HG02884 (cell line): ENCODE measurements at regions not wholly inside any gene's neighbourhood (a gene's known extent, or its start where the extent isn't known, plus 50 kb on each side); places are given as distances from the start of the nearest gene placed in this dataset.

Experiments used
- ATAC-seq: cut with Tn5 transposase; IDR thresholded peaks from one replicate; pipeline ENCODE4 v1.9.1; 2021; ENCODE audit warnings: mild to moderate bottlenecking, moderate library complexity; ENCODE audit not compliant: unreplicated experiment

DNA sequence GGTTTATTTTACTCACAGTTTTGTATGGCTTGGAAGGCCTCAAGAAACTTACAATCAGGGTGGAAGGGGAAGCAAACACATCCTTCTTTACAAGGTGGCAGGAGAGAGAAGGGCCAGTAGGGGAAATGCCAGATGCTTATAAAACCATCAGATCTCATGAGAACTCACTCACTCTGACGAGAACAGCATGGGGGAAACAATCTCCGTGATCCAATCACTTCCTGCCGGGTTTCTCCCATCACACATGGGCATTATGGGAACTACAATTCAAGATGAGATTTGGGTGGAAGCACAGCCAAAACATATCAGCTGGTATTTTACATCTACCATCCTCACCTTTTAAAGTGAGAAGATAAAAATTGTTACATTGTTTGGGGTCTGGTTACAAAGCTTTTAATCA lies 427.9 kb upstream of the CDH7 start:
- ATAC-seq = no peak

DNA sequence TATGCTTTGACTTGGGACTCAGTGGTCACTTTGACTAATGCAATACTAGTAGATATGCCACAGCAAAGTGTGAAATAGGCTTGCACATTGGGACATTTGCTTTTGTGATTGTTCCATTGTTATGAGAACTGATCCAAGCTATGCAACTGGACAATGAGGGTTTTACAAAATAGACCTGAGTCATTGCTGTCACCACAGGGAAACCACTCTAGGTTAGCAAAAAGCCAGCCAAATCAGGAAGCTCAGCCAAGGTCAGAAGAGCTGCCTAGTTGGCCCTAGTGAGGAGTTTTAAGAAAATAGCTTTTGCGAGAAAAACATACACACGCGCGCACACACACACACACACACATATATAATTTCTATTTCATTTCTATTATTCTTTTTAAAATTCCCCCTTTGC lies 452.4 kb upstream of the CDH7 start:
- ATAC-seq = no peak

DNA sequence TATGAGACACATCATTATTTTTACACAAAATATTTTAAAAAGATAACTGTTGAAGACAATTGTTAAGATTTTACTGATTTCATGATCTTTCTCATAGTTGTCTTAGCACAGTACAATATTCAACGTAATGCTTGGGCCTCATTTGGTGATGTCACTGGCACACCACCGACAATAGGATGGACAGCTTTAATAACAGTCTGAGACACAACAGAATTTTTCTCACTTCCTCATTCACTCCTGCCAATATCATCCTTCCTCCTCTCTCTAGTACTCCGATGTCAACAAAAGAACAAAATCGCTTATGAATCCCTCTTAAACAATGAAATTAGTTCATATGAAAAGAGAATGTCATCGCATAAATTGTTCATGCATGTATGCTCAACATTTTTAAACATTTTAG lies 461.9 kb upstream of the CDH7 start:
- ATAC-seq = no peak

DNA sequence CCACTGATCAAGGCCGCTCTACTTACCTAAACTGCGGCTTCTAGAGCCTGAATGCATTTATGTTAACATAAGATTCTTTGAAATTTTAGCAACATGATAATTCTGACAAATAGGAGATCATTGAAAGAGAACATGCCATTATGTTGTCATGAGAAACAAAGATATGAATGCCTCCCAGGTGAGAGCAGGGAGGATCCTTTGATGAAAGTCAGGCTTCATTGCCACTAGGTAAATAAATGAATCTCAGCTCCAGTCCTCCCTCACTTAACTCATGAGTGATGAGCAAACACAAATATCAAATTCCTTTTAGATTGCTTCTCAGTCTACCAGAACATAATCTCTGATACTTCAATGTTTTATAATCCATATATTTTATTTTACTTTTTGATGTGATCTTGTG lies 463.2 kb upstream of the CDH7 start:
- ATAC-seq = no peak

DNA sequence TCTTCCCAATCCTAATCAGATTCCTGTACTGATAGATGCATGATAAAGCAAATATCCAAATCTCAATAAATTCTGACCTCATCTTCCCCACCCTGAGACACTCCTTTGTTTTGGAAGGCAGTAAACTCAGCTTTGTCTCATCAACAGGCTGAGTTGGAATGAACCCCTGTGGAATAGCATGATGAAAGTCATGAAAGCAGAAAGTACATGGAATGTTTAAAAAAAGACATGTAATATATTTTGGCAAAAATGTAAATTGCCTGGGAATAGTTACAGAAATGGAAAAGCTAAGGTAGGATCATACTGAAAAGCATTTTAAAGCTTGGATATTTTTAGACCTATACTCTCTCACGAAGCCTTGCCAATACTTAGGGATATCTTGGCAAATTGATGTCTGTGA lies 468.7 kb upstream of the CDH7 start:
- no peak for ATAC-seq

DNA sequence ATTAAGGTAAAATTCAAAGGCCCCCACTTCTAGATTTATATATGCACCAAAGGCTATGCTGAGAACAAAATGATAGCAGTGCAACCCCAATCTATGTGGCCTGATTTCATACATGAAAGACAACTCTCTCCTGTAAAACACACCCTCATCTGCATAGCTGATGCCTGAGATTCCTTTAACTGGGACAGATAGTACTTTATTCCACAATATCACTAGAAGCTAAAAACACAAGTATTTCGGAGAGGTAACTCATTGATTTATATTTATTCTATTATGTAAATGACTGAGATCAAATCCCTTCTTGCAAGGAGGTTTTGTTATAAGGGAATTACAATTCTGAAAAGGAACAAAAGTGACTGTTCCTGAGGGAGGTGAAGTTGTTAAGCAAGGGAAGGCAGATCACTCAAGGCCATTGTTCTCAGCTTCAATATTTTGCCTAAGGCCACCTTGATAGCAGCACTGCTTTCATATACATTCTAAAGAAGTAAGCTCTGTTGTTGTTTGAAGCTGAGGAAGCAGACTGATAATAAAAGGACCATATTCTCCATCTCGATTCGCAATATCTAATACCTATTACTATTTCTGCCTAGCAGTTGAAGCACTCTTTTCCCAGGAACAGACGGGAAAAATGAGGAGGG lies 471.0 kb upstream of the CDH7 start:
- no peak for ATAC-seq

DNA sequence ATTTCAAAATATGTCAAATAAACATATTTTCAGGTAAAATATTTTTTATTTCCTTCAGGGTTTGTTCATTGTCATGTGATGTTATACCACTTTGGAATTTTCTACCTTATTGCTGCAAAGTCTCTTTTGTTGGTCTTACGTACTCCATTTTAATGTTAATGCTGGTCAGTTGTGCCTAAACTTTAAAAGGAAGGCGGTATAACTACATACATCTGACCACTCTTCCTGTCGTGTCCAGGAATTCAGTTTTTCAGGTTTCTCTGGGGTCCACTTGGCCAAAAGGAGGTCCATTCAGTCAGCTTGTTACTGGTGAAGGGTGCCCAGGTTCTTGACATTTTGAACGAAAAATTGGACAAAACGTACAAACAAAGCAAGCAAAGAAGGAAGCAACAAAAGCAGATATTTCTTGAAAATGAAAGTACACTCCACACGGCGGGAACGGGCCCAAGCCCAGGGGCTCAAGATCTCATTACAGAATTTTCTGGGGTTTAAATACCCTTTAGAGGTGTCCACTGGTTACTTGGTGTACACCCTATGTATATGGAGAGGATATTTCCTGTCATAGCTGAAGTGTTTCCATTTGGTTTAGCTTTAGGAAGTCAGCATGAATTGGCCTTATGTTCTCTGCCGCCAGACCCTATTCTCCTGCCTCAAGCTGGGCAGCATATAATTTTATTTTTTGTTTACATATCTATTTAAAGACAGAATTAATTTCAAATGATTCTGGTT lies 471.7 kb upstream of the CDH7 start:
- no peak for ATAC-seq

DNA sequence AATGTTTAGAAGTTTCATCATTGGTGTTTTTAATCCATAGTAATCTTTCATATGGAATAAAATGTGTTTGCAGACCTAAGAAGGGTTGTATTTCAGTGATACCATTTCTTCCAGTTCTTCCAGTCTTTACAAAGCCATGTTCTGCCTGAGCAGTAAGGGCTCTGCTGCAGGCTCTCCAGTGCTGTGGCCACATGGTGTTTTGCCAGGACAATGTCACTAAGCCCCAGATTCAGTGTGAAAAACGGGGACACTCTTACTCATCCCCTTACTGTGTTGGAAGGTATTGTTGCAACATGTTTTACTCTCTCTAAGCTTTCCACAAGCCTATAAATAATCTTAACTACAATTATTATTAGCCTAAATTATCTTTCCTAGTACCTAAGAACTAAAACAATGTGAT lies 481.4 kb upstream of the CDH7 start:
- ATAC-seq = no peak

DNA sequence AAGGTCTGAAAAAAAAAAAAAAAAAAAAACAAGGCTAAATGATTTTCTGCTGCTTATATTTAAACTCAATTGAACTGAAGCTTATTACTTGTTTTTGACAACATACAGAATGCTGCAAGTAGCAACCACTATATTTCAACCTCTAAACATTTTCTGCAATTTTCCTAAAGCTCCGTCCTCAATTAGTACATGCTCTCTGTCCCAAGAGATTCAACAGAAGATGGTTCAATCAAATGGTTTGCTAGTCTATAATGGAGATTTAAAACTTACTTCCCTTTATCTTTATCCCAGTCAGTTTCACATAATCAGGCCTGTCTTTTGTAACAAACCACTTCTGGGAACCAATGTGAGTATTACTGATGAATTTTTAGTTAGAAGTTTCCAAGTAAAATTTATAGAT lies 485.1 kb upstream of the CDH7 start:
- ATAC-seq = no peak

DNA sequence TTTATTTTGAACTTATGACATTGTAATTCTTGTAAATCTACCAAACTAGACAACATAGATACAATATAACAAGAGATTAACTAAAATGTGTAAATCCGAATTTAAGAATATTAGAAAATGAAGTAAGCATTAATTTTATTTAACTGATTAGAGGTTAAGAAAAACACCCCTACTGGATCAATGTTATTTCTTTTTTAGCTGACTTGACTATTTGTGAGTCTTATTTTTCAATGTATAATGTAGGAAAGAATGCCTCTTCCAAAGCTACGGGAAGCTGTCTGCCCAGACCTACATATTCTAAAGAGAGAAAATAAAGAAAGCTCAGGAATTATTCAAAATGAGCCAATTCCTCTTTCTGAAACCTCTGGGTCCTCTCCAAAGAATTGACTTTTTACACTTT lies 490.8 kb upstream of the CDH7 start:
- ATAC-seq = no peak

DNA sequence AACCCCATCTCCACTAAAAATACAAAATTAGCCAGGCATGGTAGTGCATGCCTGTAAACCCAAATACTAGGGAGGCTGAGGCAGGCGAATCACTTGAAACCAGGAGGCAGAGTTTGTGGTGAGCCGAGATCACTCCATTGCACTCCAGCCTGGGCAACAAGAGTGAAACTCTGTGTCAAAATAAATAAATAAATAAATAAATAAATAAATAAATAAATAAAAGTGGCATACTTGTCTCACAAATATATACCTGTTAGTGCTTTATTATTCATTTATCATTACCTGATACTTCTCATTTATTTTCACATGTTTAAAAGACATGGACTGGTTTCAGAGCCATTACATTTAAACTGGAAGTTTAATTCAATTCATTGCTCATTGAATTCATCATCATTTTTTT lies 491.4 kb upstream of the CDH7 start:
- ATAC-seq = no peak

DNA sequence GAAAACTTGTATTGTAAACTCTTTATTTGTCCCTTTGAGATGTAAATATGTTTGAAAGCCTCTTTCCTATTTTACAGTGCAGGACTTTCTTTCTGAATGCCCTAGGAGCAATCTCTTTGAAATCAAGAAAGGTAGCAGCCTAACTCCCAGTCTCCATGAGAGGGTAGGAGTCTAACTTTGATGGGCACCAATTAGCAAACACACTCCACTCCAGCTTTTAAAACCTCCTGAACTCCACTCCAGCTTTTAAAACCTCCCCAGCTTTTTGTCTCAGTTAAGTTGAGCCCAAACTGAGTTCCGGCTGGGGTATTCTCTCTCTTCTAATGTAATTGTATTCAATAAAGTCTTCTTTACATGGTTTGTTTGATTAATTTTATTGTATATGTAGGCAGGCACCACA lies 493.7 kb upstream of the CDH7 start:
- no peak for ATAC-seq

DNA sequence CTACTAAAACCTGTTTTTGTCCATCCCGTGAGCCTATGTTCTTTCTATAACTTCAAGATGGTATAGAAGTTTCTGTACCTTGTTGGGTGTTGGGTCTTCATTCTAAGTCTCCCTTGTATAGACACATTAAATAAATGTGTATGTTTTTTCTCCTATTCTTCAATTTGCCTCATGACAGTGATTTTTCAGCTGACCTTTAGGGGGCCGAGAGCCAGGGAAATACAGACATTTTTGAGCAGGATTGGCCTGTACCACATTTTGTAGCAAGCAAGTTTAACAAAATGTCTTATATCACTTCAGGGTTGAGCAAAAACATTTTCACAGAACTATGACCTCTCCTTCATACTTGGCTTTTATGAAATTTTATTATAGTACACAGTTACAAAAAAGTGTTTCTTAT lies 495.4 kb upstream of the CDH7 start:
- no peak for ATAC-seq

DNA sequence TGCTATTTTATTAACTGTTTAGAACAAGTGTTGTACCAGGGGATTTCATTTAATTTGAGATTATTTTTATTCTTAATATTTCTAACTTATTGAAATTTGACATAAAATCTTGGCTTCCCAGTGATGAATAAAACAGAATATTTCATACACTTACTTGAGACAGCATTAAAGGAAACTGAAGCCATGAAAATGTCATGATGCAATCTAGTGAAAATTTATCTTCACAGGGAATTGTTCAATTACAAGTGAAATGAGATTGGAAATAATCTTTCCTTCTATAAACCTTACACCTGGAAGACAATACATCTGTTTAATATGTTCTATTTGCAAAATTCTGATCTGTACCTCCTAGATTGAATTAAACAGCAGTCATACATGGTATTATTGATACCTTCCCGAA lies 511.0 kb upstream of the CDH7 start:
- no peak for ATAC-seq

DNA sequence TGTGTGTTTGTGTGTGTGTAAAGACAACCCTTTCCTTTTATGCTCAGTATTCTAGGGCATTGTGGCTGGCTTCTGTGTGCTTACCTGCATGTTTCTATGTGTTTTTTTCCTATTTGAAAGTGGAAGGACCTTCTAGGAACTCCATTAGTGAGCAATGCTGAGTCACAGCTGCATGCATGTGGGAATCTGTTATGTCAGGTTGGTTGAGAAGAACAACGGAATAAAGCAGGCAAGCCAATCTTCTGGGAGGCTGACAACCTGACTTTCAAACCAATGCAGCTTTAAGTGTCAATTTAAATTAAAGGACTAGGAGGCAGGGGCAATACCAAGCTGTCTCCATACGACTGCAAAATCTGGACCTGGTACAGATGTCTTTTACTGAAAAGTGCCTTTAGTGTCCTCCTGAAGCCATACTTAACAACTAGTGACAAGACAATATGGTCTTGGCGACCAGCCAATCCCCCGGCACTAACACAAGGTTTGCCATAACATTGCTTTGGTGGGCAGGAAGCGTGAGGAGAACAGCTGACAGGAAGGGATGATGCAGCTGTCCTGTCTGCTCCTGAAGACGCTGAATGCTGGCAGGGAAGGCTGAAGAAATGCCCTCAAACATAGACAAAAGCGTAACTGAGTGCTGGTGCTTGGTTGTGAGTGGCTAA lies 514.7 kb upstream of the CDH7 start:
- no peak for ATAC-seq

DNA sequence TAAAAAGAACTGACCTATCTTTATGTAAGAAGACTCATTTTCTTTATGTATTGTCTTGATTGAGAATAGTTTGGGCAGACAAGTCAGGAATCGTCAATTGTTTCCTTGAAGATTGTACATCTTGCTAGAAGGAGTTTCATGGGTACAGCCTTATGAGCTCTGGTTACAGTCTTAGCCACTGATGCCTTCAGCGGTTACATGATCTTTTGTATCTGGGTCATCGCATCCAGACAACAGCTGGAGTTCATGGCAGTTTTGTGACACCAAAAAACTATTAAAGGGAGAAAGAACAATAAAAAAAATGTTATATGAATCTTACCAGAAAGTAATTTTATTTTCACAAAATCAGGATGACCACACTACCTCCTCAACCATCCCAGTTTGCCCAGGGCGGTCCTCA lies 520.5 kb upstream of the CDH7 start:
- ATAC-seq = no peak

DNA sequence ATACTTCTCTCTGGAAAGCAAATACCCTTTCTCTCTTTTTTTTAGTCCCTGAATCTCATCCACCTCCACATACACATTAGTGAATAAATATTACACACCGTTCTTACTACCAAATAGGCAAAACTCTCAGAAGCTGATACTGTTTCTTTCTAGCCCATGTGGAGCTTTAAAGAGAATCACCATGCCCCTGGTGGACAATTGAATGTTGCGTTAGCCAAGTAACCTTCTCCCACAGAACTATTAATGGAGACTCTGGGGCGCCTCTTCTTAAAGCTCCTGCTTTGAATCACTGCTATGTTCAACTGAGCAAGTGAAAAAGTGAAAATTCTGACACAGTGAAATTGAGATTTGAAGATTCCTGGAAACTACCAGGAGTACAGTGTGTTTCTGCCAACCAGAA lies 522.8 kb upstream of the CDH7 start:
- no peak for ATAC-seq

DNA sequence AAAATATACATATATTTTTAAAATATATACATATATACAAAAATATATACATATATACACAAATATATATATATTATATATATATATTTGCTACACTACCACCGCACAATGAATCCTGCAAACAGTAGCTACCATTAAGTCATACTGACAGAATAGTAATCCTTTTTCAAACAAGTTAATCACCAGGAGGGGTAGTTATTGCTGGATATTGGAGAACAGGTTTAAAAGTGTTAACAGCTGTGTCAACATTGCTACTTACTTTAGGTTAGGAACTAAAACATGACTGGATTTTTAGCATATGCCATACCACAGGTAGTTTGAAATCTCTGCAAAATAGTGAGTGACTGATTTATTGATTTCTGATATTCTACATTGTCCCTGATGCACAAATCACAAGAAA lies 529.1 kb upstream of the CDH7 start:
- ATAC-seq = no peak

DNA sequence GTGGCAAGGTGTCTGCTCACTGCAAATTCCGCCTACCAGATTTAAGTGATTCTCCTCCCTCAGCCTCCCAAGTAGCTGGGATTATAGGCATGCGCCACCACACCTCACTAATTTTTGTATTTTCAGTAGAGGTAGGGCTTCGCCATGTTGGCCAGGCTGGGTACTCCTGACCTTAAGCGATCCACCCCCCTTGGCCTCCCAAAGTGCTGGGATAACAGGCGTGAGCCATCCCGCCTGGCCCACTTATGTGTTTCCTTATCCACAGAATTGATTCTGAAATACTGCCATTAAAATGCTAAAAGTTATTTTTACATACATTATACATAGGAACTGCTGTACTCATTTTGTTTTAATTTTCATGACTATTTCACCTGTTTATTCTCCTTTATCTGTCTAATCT lies 529.7 kb upstream of the CDH7 start:
- no peak for ATAC-seq

DNA sequence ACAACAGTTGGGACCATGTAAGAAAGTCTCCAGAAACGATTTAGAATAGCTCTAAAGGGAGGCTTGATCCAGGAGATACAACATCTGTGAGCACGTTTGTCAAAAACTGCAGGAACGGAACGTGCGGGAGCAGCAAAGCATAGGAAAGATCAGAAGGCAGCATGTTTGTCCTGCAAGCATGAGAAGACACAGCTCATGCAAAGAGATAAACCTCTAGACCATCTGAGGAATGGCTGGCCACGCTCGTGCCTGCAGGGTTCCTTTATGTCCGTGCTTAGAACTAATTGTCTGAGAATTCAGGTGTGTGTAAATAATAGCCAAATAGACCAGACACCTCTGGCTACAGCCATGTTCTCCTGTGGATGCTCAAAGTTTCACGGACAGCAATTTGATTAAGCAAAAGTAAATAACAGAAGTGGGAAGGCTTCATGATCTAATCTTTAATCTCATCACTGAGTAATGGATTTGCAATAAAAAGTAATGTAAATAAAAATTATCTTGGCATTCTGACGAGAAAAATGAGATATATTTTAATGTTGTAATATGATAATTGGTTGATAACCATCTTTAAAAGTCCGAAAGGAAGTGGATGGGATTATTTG lies 534.8 kb upstream of the CDH7 start:
- no peak for ATAC-seq

DNA sequence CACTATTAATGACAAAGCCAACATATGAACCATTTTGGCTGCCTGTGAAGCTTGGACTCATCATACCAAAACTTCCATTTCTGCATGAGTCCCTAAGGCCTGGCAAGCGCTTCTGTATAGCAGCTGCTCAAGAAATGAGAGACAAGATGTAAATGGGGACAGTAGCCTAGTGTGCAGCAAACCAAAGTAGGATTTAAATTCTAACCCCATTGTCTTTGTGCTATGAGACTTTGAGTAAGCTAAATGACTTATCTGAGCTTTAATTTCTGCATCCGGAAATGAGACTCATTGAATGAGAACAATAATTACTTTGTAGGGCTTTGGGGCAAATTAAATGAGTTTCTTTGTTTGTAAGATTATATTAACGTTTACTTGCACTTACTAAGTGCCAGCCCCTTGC lies 536.4 kb upstream of the CDH7 start:
- ATAC-seq = no peak
